ENCODE measurements at regions not wholly inside any gene's neighbourhood (a gene's known extent, or its start where the extent isn't known, plus 50 kb on each side); places are given as distances from the start of the nearest gene placed in this dataset.

- H3K36me3 Mint-ChIP-seq (ENCODE audit: low read depth) = no peaks in the 10 kb centered on the region
- DNase-seq (no peak), ATAC-seq (ENCODE audit: low read depth) (no peak)
- ChIA-PET CTCF (no interaction called here), POLR2A (no interaction called here)
- H3K27ac Mint-ChIP-seq = no peak overlapping the region
- TF ChIP-seq CTCF (IDR thresholded peaks at IDR 0.05) = no peak
- no peaks in the 10 kb centered on the region for H3K27me3 Mint-ChIP-seq
- no peak overlapping the region for H3K4me3 Mint-ChIP-seq
- intact Hi-C loops (cut with micrococcal nuclease) = no loop called here
- peaks cover 6% of the 10 kb centered on the region for H3K4me1 Mint-ChIP-seq
- no peaks in the 10 kb centered on the region for H3K9me3 Mint-ChIP-seq
Measured at GRCh38 chr3:67774676-67775075, 120.3 kb upstream of the SUCLG2 start.

- peaks cover 5% of the 10 kb centered on the region for H3K36me3 Mint-ChIP-seq (ENCODE audit: low read depth)
- CTCF ChIA-PET = no interaction called here
- TF ChIP-seq CTCF (IDR thresholded peaks at IDR 0.05) = no peak
- no peak for ATAC-seq (ENCODE audit: low read depth)
- H3K4me3 Mint-ChIP-seq = no peak overlapping the region
- DNase-seq = no peak
- POLR2A ChIA-PET = no interaction called here
- intact Hi-C loops (cut with micrococcal nuclease) = no loop called here
- H3K9me3 Mint-ChIP-seq = peaks cover 29% of the 10 kb centered on the region
- no peaks in the 10 kb centered on the region for H3K4me1 Mint-ChIP-seq
- no peak overlapping the region for H3K27ac Mint-ChIP-seq
- peaks cover 9% of the 10 kb centered on the region for H3K27me3 Mint-ChIP-seq
Measured at GRCh38 chr3:67765575-67765974, 111.2 kb upstream of the SUCLG2 start.

GRCh38 chr3:67745296-67745695 lies 90.9 kb upstream of the SUCLG2 start:
- ChIA-PET POLR2A (no interaction called here), CTCF (interaction anchor here (0.6 kb wide), 1 partner anchor 364 kb away, joined by 3 read pairs; no protein-coding TSS in a partner anchor)
- H3K9me3 Mint-ChIP-seq = no peaks in the 10 kb centered on the region
- H3K4me1 Mint-ChIP-seq = no peaks in the 10 kb centered on the region
- no peak overlapping the region for H3K27ac Mint-ChIP-seq
- no peaks in the 10 kb centered on the region for H3K27me3 Mint-ChIP-seq
- TF ChIP-seq CTCF (IDR thresholded peaks at IDR 0.05) = no peak
- no peaks in the 10 kb centered on the region for H3K36me3 Mint-ChIP-seq (ENCODE audit: low read depth)
- DNase-seq (no peak), ATAC-seq (ENCODE audit: low read depth) (no peak)
- intact Hi-C loops (cut with micrococcal nuclease) = no loop called here
- H3K4me3 Mint-ChIP-seq = no peak overlapping the region

- intact Hi-C loops (cut with micrococcal nuclease) = no loop called here
- CTCF ChIA-PET = no interaction called here
Measured at GRCh38 chr3:67744699-67745098, 90.3 kb upstream of the SUCLG2 start.

GRCh38 chr3:67739851-67740250 lies 85.4 kb upstream of the SUCLG2 start:
- ATAC-seq (ENCODE audit: low read depth) (no peak), DNase-seq (no peak)
- H3K27ac Mint-ChIP-seq = no peak overlapping the region
- H3K4me1 Mint-ChIP-seq = no peaks in the 10 kb centered on the region
- POLR2A ChIA-PET = no interaction called here
- no peak overlapping the region for H3K4me3 Mint-ChIP-seq
- TF ChIP-seq CTCF (IDR thresholded peaks at IDR 0.05) = no peak
- no peaks in the 10 kb centered on the region for H3K27me3 Mint-ChIP-seq
- intact Hi-C loops (cut with micrococcal nuclease) = no loop called here
- H3K36me3 Mint-ChIP-seq (ENCODE audit: low read depth) = no peaks in the 10 kb centered on the region
- H3K9me3 Mint-ChIP-seq = no peaks in the 10 kb centered on the region
- CTCF ChIA-PET = no interaction called here

More at GRCh38 chr3:67744699-67745098, 90.3 kb upstream of the SUCLG2 start:
- no peaks in the 10 kb centered on the region for H3K4me1 Mint-ChIP-seq
- H3K9me3 Mint-ChIP-seq = no peaks in the 10 kb centered on the region
- no peak for DNase-seq
- H3K36me3 Mint-ChIP-seq (ENCODE audit: low read depth) = no peaks in the 10 kb centered on the region
- H3K4me3 Mint-ChIP-seq = no peak overlapping the region
- no peaks in the 10 kb centered on the region for H3K27me3 Mint-ChIP-seq
- TF ChIP-seq CTCF (IDR thresholded peaks at IDR 0.05) = no peak
- ATAC-seq (ENCODE audit: low read depth) = no peak
- POLR2A ChIA-PET = no interaction called here
- no peak overlapping the region for H3K27ac Mint-ChIP-seq
